A673 (cell line): ENCODE measurements at regions not wholly inside any gene's neighbourhood (a gene's known extent, or its start where the extent isn't known, plus 50 kb on each side); places are given as distances from the start of the nearest gene placed in this dataset.

ENCODE experiments used
- BruUV-seq: library from RNA; stranded (reverse); fragments of 400-500 nt; replicated peaks from 2 replicates; lab custom pipeline; 2021; lab: Mats Ljungman, UMichigan
- CTCF ChIA-PET: fragments of 300-600 bp; sonication (Branson Sonifier 250); formaldehyde crosslinking; loops from one replicate; lab custom pipeline; 2022; ENCODE audit warnings: antibody characterized with exemption; lab: Charles Lee
- POLR2A ChIA-PET: fragments of 300-600 bp; sonication (Branson Sonifier 250); formaldehyde crosslinking; loops from one replicate; lab custom pipeline; 2022; ENCODE audit warnings: antibody characterized with exemption; ENCODE audit not compliant: low non-redundant PET; lab: Charles Lee
- DNase-seq: peaks from one replicate; pipeline ENCODE4 v3.0.0-alpha.2; 2015; ENCODE audit warnings: low spot score
- H3K27ac ChIP-seq: fragments of 200-600 bp; sonication (generic); 2 replicates; pipeline ENCODE4 v1.5.1; 2016; ENCODE audit warnings: mixed run types, low read depth, mild to moderate bottlenecking, mixed read lengths, antibody characterized with exemption, low read length; ENCODE audit not compliant: poor library complexity, severe bottlenecking
- H3K27me3 ChIP-seq: fragments of 200-600 bp; sonication (generic); replicated peaks from 2 replicates; pipeline ENCODE4 v1.6.1; 2017; ENCODE audit warnings: mixed run types, low read depth, mild to moderate bottlenecking, mixed read lengths, antibody characterized with exemption, low read length; ENCODE audit not compliant: insufficient read depth, poor library complexity
- H3K36me3 ChIP-seq: fragments of 200-600 bp; sonication (generic); 2 replicates; pipeline ENCODE4 v1.6.1; 2016; ENCODE audit warnings: mixed run types, mild to moderate bottlenecking, mixed read lengths, antibody characterized with exemption, low read length; ENCODE audit not compliant: insufficient read depth, poor library complexity, severe bottlenecking
- H3K4me1 ChIP-seq: fragments of 200-600 bp; sonication (generic); 2 replicates; pipeline ENCODE4 v1.6.1; 2017; ENCODE audit warnings: mixed run types, mild to moderate bottlenecking, mixed read lengths, antibody characterized with exemption, low read length; ENCODE audit not compliant: insufficient read depth, poor library complexity, severe bottlenecking
- H3K4me3 ChIP-seq: fragments of 200-600 bp; sonication (generic); 2 replicates; pipeline ENCODE4 v1.5.1; 2016; ENCODE audit warnings: low read depth, mixed run types, mild to moderate bottlenecking, mixed read lengths, low read length; ENCODE audit not compliant: poor library complexity, severe bottlenecking
- H3K9me3 ChIP-seq: fragments of 200-600 bp; sonication (generic); 2 replicates; pipeline ENCODE4 v1.6.1; 2016; ENCODE audit warnings: mixed run types, low read depth, mild to moderate bottlenecking, mixed read lengths, antibody characterized with exemption, low read length; ENCODE audit not compliant: poor library complexity, severe bottlenecking
- EZH2 ChIP-seq: fragments of 200-600 bp; sonication (generic); IDR thresholded peaks from 2 replicates; pipeline ENCODE4 v1.6.1; 2017; ENCODE audit warnings: borderline replicate concordance, low read depth, mild to moderate bottlenecking, mixed read lengths, antibody characterized with exemption, low read length; ENCODE audit not compliant: poor library complexity, severe bottlenecking
- intact Hi-C: fragments of 100-400 bp; cut with micrococcal nuclease; formaldehyde crosslinking; loops from one replicate; pipeline ENCODE4 v1.10.0; 2022; ENCODE audit not compliant: unreplicated experiment
- TF ChIP-seq, protein P1 (sequence below): fragments of 300-800, 200-600 bp; sonication (generic); conservative IDR thresholded peaks from 2 replicates; pipeline ENCODE4 v1.5.1; 2017; ENCODE audit warnings: low read depth, mild to moderate bottlenecking, antibody characterized with exemption, low read length, moderate library complexity, mixed read lengths

DNA sequence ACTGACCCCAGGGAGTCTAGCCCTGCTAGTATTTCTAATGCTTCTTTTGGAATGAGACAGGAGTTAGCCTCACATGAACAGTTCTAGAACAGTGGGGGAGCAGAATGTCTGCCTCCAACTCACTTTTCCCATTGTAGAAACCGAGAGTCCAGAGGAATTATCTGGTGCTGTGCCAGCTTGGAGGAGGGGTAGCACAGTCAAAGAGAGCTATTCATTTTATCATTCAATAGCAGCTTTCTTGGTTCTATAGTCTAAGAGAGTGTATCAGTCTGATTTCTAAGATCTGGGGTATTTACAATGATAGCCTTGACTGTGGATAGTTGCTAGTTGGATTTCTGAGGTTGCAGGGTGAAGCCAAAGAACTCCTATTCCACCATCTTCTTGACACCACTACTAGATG is 448.2 kb downstream of the RFPL4B start:
- BruUV-seq: no TSS peak
- POLR2A ChIA-PET: no interaction called here
- CTCF ChIA-PET: no interaction called here

GRCh38 chr6:112796712-112797111 is 449.6 kb downstream of the RFPL4B start:
- POLR2A ChIA-PET: no interaction called here
- intact Hi-C loops: no loop called here
- no peak overlapping the region for H3K4me3 ChIP-seq
- H3K36me3 ChIP-seq: no peaks in the 10 kb centered on the region
- no peaks in the 10 kb centered on the region for H3K9me3 ChIP-seq
- no peak for DNase-seq
- no peaks in the 10 kb centered on the region for H3K27me3 ChIP-seq
- H3K27ac ChIP-seq: no peak overlapping the region
- CTCF ChIA-PET: no interaction called here
- H3K4me1 ChIP-seq: no peaks in the 10 kb centered on the region
- TF ChIP-seq EZH2: no peak
- TF ChIP-seq, protein P1, sequence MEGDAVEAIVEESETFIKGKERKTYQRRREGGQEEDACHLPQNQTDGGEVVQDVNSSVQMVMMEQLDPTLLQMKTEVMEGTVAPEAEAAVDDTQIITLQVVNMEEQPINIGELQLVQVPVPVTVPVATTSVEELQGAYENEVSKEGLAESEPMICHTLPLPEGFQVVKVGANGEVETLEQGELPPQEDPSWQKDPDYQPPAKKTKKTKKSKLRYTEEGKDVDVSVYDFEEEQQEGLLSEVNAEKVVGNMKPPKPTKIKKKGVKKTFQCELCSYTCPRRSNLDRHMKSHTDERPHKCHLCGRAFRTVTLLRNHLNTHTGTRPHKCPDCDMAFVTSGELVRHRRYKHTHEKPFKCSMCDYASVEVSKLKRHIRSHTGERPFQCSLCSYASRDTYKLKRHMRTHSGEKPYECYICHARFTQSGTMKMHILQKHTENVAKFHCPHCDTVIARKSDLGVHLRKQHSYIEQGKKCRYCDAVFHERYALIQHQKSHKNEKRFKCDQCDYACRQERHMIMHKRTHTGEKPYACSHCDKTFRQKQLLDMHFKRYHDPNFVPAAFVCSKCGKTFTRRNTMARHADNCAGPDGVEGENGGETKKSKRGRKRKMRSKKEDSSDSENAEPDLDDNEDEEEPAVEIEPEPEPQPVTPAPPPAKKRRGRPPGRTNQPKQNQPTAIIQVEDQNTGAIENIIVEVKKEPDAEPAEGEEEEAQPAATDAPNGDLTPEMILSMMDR: no peak
- no TSS peak for BruUV-seq

More for the DNA sequence above, 448.2 kb downstream of the RFPL4B start:
- H3K4me1 ChIP-seq: no peaks in the 10 kb centered on the region
- H3K36me3 ChIP-seq: no peaks in the 10 kb centered on the region
- no peak for DNase-seq
- no peaks in the 10 kb centered on the region for H3K27me3 ChIP-seq
- no peak overlapping the region for H3K27ac ChIP-seq
- intact Hi-C loops: no loop called here
- no peak for TF ChIP-seq EZH2
- TF ChIP-seq, protein P1: no peak
- no peaks in the 10 kb centered on the region for H3K9me3 ChIP-seq
- no peak overlapping the region for H3K4me3 ChIP-seq

- Histone ChIP-seq H3K4me1 (no peaks in the 10 kb centered on the region), H3K36me3 (no peaks in the 10 kb centered on the region), H3K27me3 (no peaks in the 10 kb centered on the region), H3K9me3 (no peaks in the 10 kb centered on the region), H3K27ac (no peak overlapping the region), H3K4me3 (no peak overlapping the region)
- no peak for DNase-seq
- CTCF ChIA-PET: interaction anchor here (0.6 kb wide), 1 partner anchor 8 kb away, joined by 4 read pairs; no protein-coding TSS in a partner anchor
- POLR2A ChIA-PET: no interaction called here
- TF ChIP-seq, protein P1: no peak
- TF ChIP-seq EZH2: no peak
- no TSS peak for BruUV-seq
- intact Hi-C loops: no loop called here
These were observed 452.8 kb downstream of the RFPL4B start for GRCh38 chr6:112799889-112800288.
